Thyroid gland (tissue), 4 donors: ENCODE measurements at regions not wholly inside any gene's neighbourhood (a gene's known extent, or its start where the extent isn't known, plus 50 kb on each side); places are given as distances from the start of the nearest gene placed in this dataset.

Source experiments
- CTCF ChIP-seq, 6 experiments: fragments of 200-600 bp in 3 of 6; fragments of 450-650 bp in 3 of 6; sonication (generic) in 3 of 6; IDR thresholded peaks; one replicate each; pipeline ENCODE4 v1.5.1; 2016 to 2019; ENCODE audit warnings: antibody characterized with exemption in 6 of 6, mild to moderate bottlenecking in 2 of 6, inconsistent platforms in 1 of 6, moderate library complexity in 1 of 6
- POLR2A ChIP-seq, 2 donors: fragments of 450-650 bp; IDR thresholded peaks; one replicate each; pipeline ENCODE4 v1.6.1; 2017; ENCODE audit warnings: antibody characterized with exemption in 2 of 2, mild to moderate bottlenecking in 2 of 2, moderate library complexity in 1 of 2

DNA sequence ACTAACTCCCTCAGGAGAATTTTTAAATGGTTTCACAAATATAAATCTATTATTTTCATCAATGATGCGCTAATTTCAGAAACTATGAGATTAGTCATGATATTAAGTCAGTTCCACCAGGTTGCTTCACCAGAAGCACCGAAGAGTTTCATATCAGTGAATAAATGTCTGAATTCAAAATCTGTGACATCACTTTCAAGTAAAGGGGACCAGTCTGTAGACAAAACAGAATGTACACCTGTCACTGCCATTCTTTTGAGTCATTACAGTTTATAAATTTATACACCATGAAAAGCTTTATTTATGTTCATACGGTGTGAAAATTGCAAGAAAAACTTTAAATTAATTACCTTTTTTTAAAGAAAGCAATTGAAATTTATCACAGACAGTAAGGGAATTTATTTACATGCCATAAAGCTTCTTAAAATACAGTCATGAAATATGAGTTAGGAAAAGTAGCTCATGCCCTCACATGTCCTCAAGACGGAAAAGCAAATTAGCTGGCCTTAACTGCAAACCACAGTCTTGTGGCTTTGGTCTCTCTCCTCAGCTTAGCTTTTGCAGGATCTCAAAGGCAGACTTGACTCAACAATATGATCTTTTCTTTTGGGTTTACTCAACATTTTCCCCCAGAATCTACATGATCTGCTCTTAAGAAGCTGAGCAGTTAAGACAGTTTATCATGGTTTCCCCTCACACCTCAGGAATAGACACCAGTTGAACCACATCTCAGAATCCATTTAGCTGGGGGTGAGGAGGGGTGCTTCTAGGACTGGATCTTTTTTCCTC is 177.7 kb upstream of the MCHR2 start:
- TF ChIP-seq CTCF (IDR thresholded peaks at IDR 0.05) (no peak), POLR2A (IDR thresholded peaks at IDR 0.05) (no peak)
